Ascending aorta (tissue), 2 donors: ENCODE measurements at regions not wholly inside any gene's neighbourhood (a gene's known extent, or its start where the extent isn't known, plus 50 kb on each side); places are given as distances from the start of the nearest gene placed in this dataset.

Experiments
- DNase-seq, 2 donors: peaks; one replicate each; pipeline ENCODE4 v3.0.0-alpha.2; 2019; ENCODE audit warnings: low spot score in 2 of 2
- H3K27ac ChIP-seq, 2 donors: fragments of 200-600 bp; sonication (generic); one replicate each; pipeline ENCODE4 v1.5.1; 2016 to 2017; ENCODE audit warnings: mild to moderate bottlenecking in 1 of 2
- H3K27me3 ChIP-seq: fragments of 200-600 bp; sonication (generic); one replicate; pipeline ENCODE4 v1.5.1; 2017
- H3K36me3 ChIP-seq, 2 donors: fragments of 200-600 bp; sonication (generic); one replicate each; pipeline ENCODE4 v1.5.1; 2016
- H3K4me1 ChIP-seq, 2 donors: fragments of 200-600 bp; sonication (generic); one replicate each; pipeline ENCODE4 v1.5.1; 2016 to 2017; ENCODE audit warnings: mild to moderate bottlenecking in 1 of 2
- H3K4me3 ChIP-seq, 2 donors: fragments of 200-600 bp; sonication (generic); one replicate each; pipeline ENCODE4 v1.5.1; 2016 to 2017; ENCODE audit warnings: mild to moderate bottlenecking in 1 of 2
- H3K9me3 ChIP-seq, 2 donors: fragments of 200-600 bp; sonication (generic); one replicate each; pipeline ENCODE4 v1.5.1; 2016
- CTCF ChIP-seq, 3 experiments: fragments of 200-600 bp in 2 of 3; fragments of 450-650 bp in 1 of 3; sonication (generic) in 2 of 3; IDR thresholded peaks; one replicate each; pipeline ENCODE4 v1.5.1; 2016 to 2019; ENCODE audit warnings: antibody characterized with exemption in 3 of 3, mild to moderate bottlenecking in 1 of 3, moderate library complexity in 1 of 3
- intact Hi-C: fragments of 100-400 bp; cut with DNase I; formaldehyde crosslinking; loops from one replicate; pipeline ENCODE4 v1.15.1; 2023

GRCh38 chr4:20381005-20381404 is 129.3 kb downstream of the SLIT2 start:
- TF ChIP-seq CTCF (IDR thresholded peaks at IDR 0.05), result no peak
- no peak overlapping the region for H3K4me3 ChIP-seq
- H3K4me1 ChIP-seq, result no peaks in the 10 kb centered on the region
- no peaks in the 10 kb centered on the region for H3K36me3 ChIP-seq
- DNase-seq, result no peak
- intact Hi-C loops, result no loop called here
- no peak overlapping the region for H3K27ac ChIP-seq
- H3K9me3 ChIP-seq, result no peaks in the 10 kb centered on the region
- no peaks in the 10 kb centered on the region for H3K27me3 ChIP-seq

- Histone ChIP-seq H3K4me1 (no peaks in the 10 kb centered on the region), H3K27ac (no peak overlapping the region), H3K27me3 (no peaks in the 10 kb centered on the region), H3K9me3 (no peaks in the 10 kb centered on the region), H3K36me3 (no peaks in the 10 kb centered on the region), H3K4me3 (no peak overlapping the region)
- no peak for TF ChIP-seq CTCF (IDR thresholded peaks at IDR 0.05)
- intact Hi-C loops, result no loop called here
- no peak for DNase-seq
Observed at GRCh38 chr4:20383283-20383682, 131.6 kb downstream of the SLIT2 start.

GRCh38 chr4:20383969-20384368 is 132.3 kb downstream of the SLIT2 start:
- no peak for DNase-seq
- no peak for TF ChIP-seq CTCF (IDR thresholded peaks at IDR 0.05)
- intact Hi-C loops, result no loop called here
- H3K36me3 ChIP-seq, result no peaks in the 10 kb centered on the region
- H3K27me3 ChIP-seq, result no peaks in the 10 kb centered on the region
- H3K4me1 ChIP-seq, result no peaks in the 10 kb centered on the region
- H3K9me3 ChIP-seq, result no peaks in the 10 kb centered on the region
- no peak overlapping the region for H3K27ac ChIP-seq
- H3K4me3 ChIP-seq, result no peak overlapping the region

GRCh38 chr4:20384456-20384855 is 132.8 kb downstream of the SLIT2 start:
- Histone ChIP-seq H3K36me3 (no peaks in the 10 kb centered on the region), H3K4me1 (no peaks in the 10 kb centered on the region), H3K4me3 (no peak overlapping the region), H3K27me3 (no peaks in the 10 kb centered on the region), H3K27ac (no peak overlapping the region), H3K9me3 (no peaks in the 10 kb centered on the region)
- intact Hi-C loops, result no loop called here
- no peak for TF ChIP-seq CTCF (IDR thresholded peaks at IDR 0.05)
- no peak for DNase-seq

GRCh38 chr4:20386001-20386740 is 134.5 kb downstream of the SLIT2 start:
- Histone ChIP-seq H3K27me3 (no peaks in the 10 kb centered on the region), H3K9me3 (no peaks in the 10 kb centered on the region), H3K27ac (no peak overlapping the region), H3K4me1 (no peaks in the 10 kb centered on the region), H3K4me3 (no peak overlapping the region), H3K36me3 (no peaks in the 10 kb centered on the region)
- TF ChIP-seq CTCF (IDR thresholded peaks at IDR 0.05), result no peak
- intact Hi-C loops, result no loop called here
- DNase-seq, result no peak

GRCh38 chr4:20386906-20387305 is 135.2 kb downstream of the SLIT2 start:
- H3K4me3 ChIP-seq, result no peak overlapping the region
- no peaks in the 10 kb centered on the region for H3K36me3 ChIP-seq
- H3K27ac ChIP-seq, result no peak overlapping the region
- H3K9me3 ChIP-seq, result no peaks in the 10 kb centered on the region
- H3K27me3 ChIP-seq, result no peaks in the 10 kb centered on the region
- DNase-seq, result no peak
- intact Hi-C loops, result no loop called here
- TF ChIP-seq CTCF (IDR thresholded peaks at IDR 0.05), result no peak
- no peaks in the 10 kb centered on the region for H3K4me1 ChIP-seq
